KBM-7 (cell line): ENCODE measurements at regions not wholly inside any gene's neighbourhood (a gene's known extent, or its start where the extent isn't known, plus 50 kb on each side); places are given as distances from the start of the nearest gene placed in this dataset.

ENCODE experiments used
- DNase-seq: peaks from one replicate; pipeline ENCODE4 v3.0.0-alpha.2; 2015
- in situ Hi-C: fragments of 300-500 bp; cut with MboI; formaldehyde crosslinking; loops from 2 replicates; pipeline ENCODE4 v1.14.3; 2020; ENCODE audit warnings: low sequenced_read_pairs, low pct_unique_long_range_greater_than_20kb, mixed read lengths

DNA sequence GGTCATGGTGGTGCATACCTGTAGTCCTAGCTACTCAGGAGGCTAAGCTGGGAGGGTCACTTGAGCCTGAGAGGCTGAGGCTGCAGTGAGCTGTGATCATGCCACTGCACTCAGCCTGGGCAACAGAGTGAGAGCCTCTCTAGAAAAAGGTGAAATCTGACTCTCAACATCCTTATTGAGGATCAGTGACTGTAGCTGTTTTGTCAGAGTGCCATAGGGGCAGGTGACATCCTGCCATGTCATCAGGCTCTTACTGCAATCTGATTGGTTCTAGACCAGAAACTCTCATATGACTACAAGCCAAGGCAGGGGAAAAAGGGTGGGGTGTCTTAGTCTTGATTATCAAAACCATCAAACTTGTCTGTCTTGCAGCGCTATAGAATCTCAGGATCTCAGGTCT is 62.8 kb upstream of the NGF start:
- in situ Hi-C loops, result no loop called here
- no peak for DNase-seq

DNA sequence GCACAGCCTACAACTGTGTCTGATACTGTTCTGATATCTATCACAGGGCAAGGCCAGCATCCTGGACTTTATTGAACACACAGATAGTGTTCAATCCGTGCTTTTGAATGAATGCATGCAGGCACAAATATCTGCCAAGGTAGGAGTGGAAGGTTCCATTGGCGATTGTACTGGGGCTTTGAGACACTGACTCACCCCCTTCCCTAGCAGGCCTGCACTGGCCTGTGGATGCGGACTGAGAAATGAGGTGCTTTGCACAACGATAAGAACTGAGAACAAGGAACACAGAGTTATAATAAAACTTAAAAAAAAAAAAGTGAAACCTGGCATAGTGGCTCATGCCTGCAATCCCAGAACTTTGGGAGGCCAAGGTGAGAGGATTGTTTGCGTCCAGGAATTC is 62.4 kb upstream of the NGF start:
- in situ Hi-C loops, result no loop called here
- no peak for DNase-seq

DNA sequence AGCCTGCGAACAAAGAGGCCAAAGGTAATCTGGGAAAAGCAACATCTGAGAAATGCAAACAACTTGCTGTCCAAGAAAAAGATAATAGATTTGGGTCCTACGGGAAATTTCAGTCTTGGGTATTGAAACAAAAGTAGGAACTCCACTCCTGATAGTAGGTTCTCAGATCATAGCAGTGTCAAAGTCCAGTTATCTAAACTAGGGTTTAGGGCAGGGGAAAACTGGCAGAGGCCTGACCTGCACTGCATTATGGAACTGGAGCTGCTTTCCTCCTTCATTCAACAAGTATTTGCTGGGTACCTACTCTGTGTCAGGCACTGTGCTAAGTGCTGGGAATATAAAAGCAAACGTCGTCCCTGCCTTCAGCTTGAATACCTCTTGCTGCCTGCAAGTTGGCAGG is 60.7 kb upstream of the NGF start:
- no peak for DNase-seq
- in situ Hi-C loops, result no loop called here
